RKO (cell line): ENCODE measurements at regions not wholly inside any gene's neighbourhood (a gene's known extent, or its start where the extent isn't known, plus 50 kb on each side); places are given as distances from the start of the nearest gene placed in this dataset.

ENCODE experiments used
- DNase-seq: peaks from one replicate; pipeline ENCODE4 v3.0.0-alpha.2; 2016; ENCODE audit warnings: low spot score

- no peak for DNase-seq
These were observed 55.6 kb upstream of the SHH start for GRCh38 chr7:155867734-155868400.

- no peak for DNase-seq
These were observed 55.0 kb upstream of the SHH start for GRCh38 chr7:155867280-155867679.

- no peak for DNase-seq
These were observed 53.7 kb upstream of the SHH start for GRCh38 chr7:155865830-155866525.

GRCh38 chr7:155864991-155865690, 52.9 kb upstream of the SHH start:
- DNase-seq = no peak

GRCh38 chr7:155864271-155864985, 52.2 kb upstream of the SHH start:
- no peak for DNase-seq

- no peak for DNase-seq
These were observed 51.5 kb upstream of the SHH start for GRCh38 chr7:155863721-155864151.

GRCh38 chr7:155862123-155862892, 50.0 kb upstream of the SHH start:
- DNase-seq = no peak
